Suprapubic skin (tissue), 4 donors: ENCODE measurements at regions not wholly inside any gene's neighbourhood (a gene's known extent, or its start where the extent isn't known, plus 50 kb on each side); places are given as distances from the start of the nearest gene placed in this dataset.

ENCODE experiments used
- EP300 ChIP-seq: sonication (generic); formaldehyde crosslinking; IDR thresholded peaks from one replicate; pipeline ENCODE4 v1.6.1; 2017; ENCODE audit warnings: antibody characterized with exemption
- POLR2A ChIP-seq, 2 donors: fragments of 450-650 bp; IDR thresholded peaks; one replicate each; pipeline ENCODE4 v1.6.1; 2017; ENCODE audit warnings: antibody characterized with exemption in 2 of 2, mild to moderate bottlenecking in 2 of 2, moderate library complexity in 2 of 2
- POLR2AphosphoS5 ChIP-seq, 3 donors: sonication (generic); formaldehyde crosslinking; IDR thresholded peaks; one replicate each; pipeline ENCODE4 v1.6.1; 2017; ENCODE audit warnings: antibody characterized with exemption in 3 of 3
- TF ChIP-seq, protein P1 (sequence below), 2 donors: fragments of 200-600 bp in 1 of 2; fragments of 450-650 bp in 1 of 2; sonication (generic) in 1 of 2; IDR thresholded peaks; one replicate each; pipeline ENCODE4 v1.5.1; 2016 to 2019; ENCODE audit warnings: antibody characterized with exemption in 2 of 2, mild to moderate bottlenecking in 1 of 2, moderate library complexity in 1 of 2

DNA sequence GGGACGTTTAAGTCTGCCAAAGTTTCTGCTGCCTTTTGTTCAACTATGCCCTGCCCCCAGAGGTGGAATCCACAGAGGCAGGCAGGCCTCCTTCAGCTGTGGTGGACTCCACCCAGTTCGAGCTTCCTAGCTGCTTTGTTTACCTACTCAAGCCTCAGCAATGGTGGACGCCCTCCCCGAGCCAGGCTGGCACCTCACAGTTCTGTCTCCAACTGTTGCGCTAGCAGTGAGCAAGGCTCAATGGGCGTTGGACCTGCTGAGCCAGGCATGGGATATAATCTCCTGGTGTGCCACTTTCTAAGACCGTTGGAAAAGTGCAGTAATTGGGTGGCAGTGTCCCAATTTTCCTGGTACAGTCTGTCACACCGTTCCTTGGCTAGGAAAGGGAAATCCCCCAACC, 444.7 kb downstream of the FLRT2 start:
- TF ChIP-seq POLR2A (IDR thresholded peaks at IDR 0.05) (no peak), POLR2AphosphoS5 (IDR thresholded peaks at IDR 0.05) (no peak), EP300 (no peak)
- TF ChIP-seq, protein P1, sequence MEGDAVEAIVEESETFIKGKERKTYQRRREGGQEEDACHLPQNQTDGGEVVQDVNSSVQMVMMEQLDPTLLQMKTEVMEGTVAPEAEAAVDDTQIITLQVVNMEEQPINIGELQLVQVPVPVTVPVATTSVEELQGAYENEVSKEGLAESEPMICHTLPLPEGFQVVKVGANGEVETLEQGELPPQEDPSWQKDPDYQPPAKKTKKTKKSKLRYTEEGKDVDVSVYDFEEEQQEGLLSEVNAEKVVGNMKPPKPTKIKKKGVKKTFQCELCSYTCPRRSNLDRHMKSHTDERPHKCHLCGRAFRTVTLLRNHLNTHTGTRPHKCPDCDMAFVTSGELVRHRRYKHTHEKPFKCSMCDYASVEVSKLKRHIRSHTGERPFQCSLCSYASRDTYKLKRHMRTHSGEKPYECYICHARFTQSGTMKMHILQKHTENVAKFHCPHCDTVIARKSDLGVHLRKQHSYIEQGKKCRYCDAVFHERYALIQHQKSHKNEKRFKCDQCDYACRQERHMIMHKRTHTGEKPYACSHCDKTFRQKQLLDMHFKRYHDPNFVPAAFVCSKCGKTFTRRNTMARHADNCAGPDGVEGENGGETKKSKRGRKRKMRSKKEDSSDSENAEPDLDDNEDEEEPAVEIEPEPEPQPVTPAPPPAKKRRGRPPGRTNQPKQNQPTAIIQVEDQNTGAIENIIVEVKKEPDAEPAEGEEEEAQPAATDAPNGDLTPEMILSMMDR (IDR thresholded peaks at IDR 0.05): no peak
